SU-DHL-6 (cell line): ENCODE measurements at regions not wholly inside any gene's neighbourhood (a gene's known extent, or its start where the extent isn't known, plus 50 kb on each side); places are given as distances from the start of the nearest gene placed in this dataset.
"Not testable (repeated sequence)": the region's sequence is repeated elsewhere in the genome, so short reads cannot be mapped to it uniquely, and the experiment has no call there.

ENCODE experiments used
- H2AFZ ChIP-seq: fragments of 200-600 bp; sonication (generic); 2 replicates; pipeline ENCODE4 v1.6.1; 2014; ENCODE audit warnings: low read depth, mild to moderate bottlenecking, moderate library complexity, mixed read lengths, antibody characterized with exemption, low read length; ENCODE audit not compliant: severe bottlenecking
- H3F3A ChIP-seq: fragments of 200-600 bp; shearing (Covaris generic); 2 replicates; pipeline ENCODE4 v1.6.0; 2016; ENCODE audit warnings: antibody characterized with exemption, mild to moderate bottlenecking; ENCODE audit not compliant: insufficient read depth
- H3K27ac ChIP-seq: fragments of 200-600 bp; sonication (generic); 2 replicates; pipeline ENCODE4 v1.5.1; 2016; ENCODE audit warnings: low read depth, mild to moderate bottlenecking, low read length, moderate library complexity, mixed read lengths
- H3K27me3 ChIP-seq: fragments of 200-600 bp; sonication (generic), shearing (Covaris generic); 2 replicates; pipeline ENCODE4 v1.6.0; 2014; ENCODE audit warnings: mild to moderate bottlenecking, low read length
- H3K36me3 ChIP-seq: fragments of 200-600 bp; sonication (generic); 2 replicates; pipeline ENCODE4 v1.6.1; 2014; ENCODE audit warnings: mild to moderate bottlenecking, low read length, mixed read lengths
- H3K4me2 ChIP-seq: fragments of 300-600, 200-600 bp; shearing (Covaris generic), sonication (generic); 2 replicates; pipeline ENCODE4 v1.6.0; 2014; ENCODE audit warnings: low read length, low read depth, mild to moderate bottlenecking; ENCODE audit not compliant: poor library complexity, severe bottlenecking
- H3K4me3 ChIP-seq: fragments of 200-600 bp; sonication (generic); 2 replicates; pipeline ENCODE4 v1.5.1; 2014; ENCODE audit warnings: antibody characterized with exemption, low read length, mild to moderate bottlenecking, mixed read lengths; ENCODE audit not compliant: insufficient read depth, poor library complexity, severe bottlenecking
- H3K79me2 ChIP-seq: fragments of 200-600 bp; sonication (generic); 2 replicates; pipeline ENCODE4 v1.6.1; 2014; ENCODE audit warnings: mild to moderate bottlenecking, low read length, moderate library complexity; ENCODE audit not compliant: insufficient read depth
- H3K9ac ChIP-seq: fragments of 200-600 bp; sonication (generic); 2 replicates; pipeline ENCODE4 v1.7.0; 2014; ENCODE audit warnings: mild to moderate bottlenecking, low read length
- H3K9me2 ChIP-seq: fragments of 200-600 bp; sonication (generic); replicated peaks from 2 replicates; pipeline ENCODE4 v1.6.1; 2014; ENCODE audit warnings: low read length; ENCODE audit not compliant: insufficient read depth
- H3K9me3 ChIP-seq: fragments of 200-600 bp; sonication (generic); 2 replicates; pipeline ENCODE4 v1.6.1; 2014; ENCODE audit warnings: low read length, mixed read lengths; ENCODE audit not compliant: insufficient read depth
- H4K20me1 ChIP-seq: fragments of 200-600 bp; sonication (generic); 2 replicates; pipeline ENCODE4 v1.6.1; 2014; ENCODE audit warnings: low read depth, mild to moderate bottlenecking, antibody characterized with exemption, low read length, moderate library complexity, mixed read lengths
- EZH2phosphoT487 ChIP-seq: fragments of 200-600 bp; sonication (generic), shearing (Covaris generic); conservative IDR thresholded peaks from 2 replicates; pipeline ENCODE4 v1.6.1; 2018; ENCODE audit warnings: mild to moderate bottlenecking, antibody characterized with exemption, low read length, moderate library complexity, mixed read lengths
- TF ChIP-seq, protein P1 (sequence below): fragments of 200-600 bp; sonication (generic); IDR thresholded peaks from one replicate; pipeline ENCODE4 v1.5.1; 2017; ENCODE audit warnings: antibody characterized with exemption, mild to moderate bottlenecking, low read length, moderate library complexity; ENCODE audit not compliant: insufficient read depth, poor library complexity, severe bottlenecking

DNA sequence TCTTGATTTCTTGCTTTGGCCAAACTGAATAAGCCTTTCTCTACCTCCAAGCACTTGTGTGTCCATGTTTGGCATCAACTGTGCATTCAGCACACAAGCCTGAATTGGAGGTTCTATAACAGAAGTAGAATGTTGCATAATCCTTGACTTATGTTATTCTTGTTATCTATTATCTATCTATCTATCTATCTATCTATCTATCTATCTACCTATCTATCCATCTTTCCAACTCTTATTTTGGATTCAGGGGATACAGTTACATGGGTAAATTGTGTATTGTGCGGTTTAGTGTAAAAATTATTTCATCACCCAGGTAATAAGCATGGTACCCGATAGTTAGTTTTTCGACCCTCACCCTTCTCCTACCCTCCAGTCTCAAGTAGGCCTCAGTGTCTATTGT, 319.6 kb downstream of the PTH2R start:
- H3K36me3 ChIP-seq, result no peaks in the 10 kb centered on the region
- H3K9ac ChIP-seq, result no peak overlapping the region

DNA sequence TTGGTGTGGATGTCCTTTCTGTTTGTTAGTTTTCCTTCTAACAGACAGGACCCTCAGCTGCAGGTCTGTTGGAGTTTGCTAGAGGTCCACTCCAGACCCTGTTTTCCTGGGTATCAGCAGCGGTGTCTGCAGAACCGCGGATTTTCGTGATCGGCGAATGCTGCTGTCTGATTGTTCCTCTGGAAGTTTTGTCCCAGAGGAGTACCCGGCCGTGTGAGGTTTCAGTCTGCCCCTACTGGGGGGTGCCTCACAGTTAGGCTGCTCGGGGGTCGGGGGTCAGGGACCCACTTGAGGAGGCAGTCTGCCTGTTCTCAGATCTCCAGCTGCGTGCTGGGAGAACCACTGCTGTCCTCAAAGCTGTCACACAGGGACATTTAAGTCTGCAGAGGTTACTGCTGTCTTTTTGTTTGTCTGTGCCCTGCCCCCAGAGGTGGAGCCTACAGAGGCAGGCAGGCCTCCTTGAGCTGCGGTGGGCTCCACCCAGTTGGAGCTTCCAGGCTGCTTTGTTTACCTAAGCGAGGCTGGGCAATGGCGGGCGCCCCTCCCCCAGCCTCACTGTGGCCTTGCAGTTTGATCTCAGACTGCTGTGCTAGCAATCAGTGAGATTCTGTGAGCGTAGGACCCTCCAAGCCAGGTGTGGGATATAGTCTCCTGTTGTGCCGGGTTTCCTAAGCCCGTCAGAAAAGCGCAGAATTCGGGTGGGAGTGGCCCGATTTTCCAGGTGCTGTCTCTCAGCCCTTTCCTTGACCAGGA, 345.2 kb downstream of the PTH2R start:
- not testable (repeated sequence) for H3K27me3 ChIP-seq, H3K79me2 ChIP-seq, H3K9me2 ChIP-seq, H3K9me3 ChIP-seq, H4K20me1 ChIP-seq, H3K4me3 ChIP-seq, H3K27ac ChIP-seq, H2AFZ ChIP-seq, H3K36me3 ChIP-seq, H3K4me2 ChIP-seq, H3F3A ChIP-seq, H3K9ac ChIP-seq

More for the DNA sequence above, 319.6 kb downstream of the PTH2R start:
- Histone ChIP-seq H3K4me3 (no peak overlapping the region), H3K4me2 (no peak overlapping the region), H3K79me2 (no peaks in the 10 kb centered on the region), H3K27me3 (no peaks in the 10 kb centered on the region), H3K9me3 (no peaks in the 10 kb centered on the region), H4K20me1 (no peaks in the 10 kb centered on the region), H3K27ac (no peak overlapping the region), H2AFZ (no peak overlapping the region), H3F3A (no peaks in the 10 kb centered on the region), H3K9me2 (0 out of 2 replicates have a peak, but pooled peaks cover 4% of the 10 kb centered on the region)
- TF ChIP-seq, protein P1, sequence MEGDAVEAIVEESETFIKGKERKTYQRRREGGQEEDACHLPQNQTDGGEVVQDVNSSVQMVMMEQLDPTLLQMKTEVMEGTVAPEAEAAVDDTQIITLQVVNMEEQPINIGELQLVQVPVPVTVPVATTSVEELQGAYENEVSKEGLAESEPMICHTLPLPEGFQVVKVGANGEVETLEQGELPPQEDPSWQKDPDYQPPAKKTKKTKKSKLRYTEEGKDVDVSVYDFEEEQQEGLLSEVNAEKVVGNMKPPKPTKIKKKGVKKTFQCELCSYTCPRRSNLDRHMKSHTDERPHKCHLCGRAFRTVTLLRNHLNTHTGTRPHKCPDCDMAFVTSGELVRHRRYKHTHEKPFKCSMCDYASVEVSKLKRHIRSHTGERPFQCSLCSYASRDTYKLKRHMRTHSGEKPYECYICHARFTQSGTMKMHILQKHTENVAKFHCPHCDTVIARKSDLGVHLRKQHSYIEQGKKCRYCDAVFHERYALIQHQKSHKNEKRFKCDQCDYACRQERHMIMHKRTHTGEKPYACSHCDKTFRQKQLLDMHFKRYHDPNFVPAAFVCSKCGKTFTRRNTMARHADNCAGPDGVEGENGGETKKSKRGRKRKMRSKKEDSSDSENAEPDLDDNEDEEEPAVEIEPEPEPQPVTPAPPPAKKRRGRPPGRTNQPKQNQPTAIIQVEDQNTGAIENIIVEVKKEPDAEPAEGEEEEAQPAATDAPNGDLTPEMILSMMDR, result no peak
- TF ChIP-seq EZH2phosphoT487, result no peak

DNA sequence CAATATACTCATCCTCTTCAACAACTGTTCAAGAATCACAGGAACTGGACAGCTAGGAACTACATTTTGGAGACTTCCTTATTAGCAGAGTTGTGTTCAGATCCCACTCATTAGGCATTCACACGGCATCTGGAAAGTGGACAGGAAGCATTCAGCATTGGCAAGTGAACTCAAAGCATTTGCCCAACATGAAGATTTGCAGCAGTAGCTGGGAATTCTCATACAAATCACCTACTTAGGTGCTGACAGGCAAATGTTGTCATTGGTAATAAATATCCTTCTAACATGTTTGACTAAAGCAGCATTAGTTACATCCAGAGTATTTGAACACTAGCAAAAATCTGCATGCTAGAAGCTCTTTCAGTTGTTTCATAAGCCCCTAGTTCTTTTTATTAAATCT, 350.8 kb downstream of the PTH2R start:
- no peak overlapping the region for H3K9ac ChIP-seq
- H3K79me2 ChIP-seq, result no peaks in the 10 kb centered on the region
- H3F3A ChIP-seq, result no peaks in the 10 kb centered on the region
- no peaks in the 10 kb centered on the region for H3K27me3 ChIP-seq
- no peak overlapping the region for H3K4me3 ChIP-seq
- no peak overlapping the region for H3K4me2 ChIP-seq
- TF ChIP-seq EZH2phosphoT487, result no peak
- TF ChIP-seq, protein P1, result no peak
- no peaks in the 10 kb centered on the region for H3K9me2 ChIP-seq
- H3K27ac ChIP-seq, result no peak overlapping the region
- H4K20me1 ChIP-seq, result no peaks in the 10 kb centered on the region
- no peaks in the 10 kb centered on the region for H3K9me3 ChIP-seq
- H3K36me3 ChIP-seq, result no peaks in the 10 kb centered on the region
- no peak overlapping the region for H2AFZ ChIP-seq

DNA sequence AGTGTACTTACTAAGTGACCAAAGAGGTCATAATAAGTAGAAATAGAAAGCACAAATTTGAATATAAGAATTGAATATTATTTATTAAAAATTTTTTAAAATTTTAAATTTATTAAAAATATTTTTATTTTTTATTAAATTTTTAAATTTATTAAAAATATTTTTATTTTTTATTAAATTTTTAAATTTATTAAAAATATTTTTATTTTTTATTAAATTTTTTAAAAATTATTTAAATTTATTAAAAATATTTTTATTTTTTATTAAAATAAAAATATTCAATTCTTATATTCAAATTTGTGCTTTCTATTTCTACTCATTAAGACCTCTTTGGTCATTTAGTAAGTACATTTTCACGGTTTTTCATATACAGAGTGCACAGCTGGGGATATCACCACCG, 366.5 kb downstream of the PTH2R start:
- H4K20me1 ChIP-seq, H2AFZ ChIP-seq, H3K27me3 ChIP-seq, H3K79me2 ChIP-seq, H3K9ac ChIP-seq, H3K4me2 ChIP-seq, H3K36me3 ChIP-seq, H3K9me2 ChIP-seq, H3K4me3 ChIP-seq, H3F3A ChIP-seq, H3K9me3 ChIP-seq, H3K27ac ChIP-seq: not testable (repeated sequence)
